CD4-positive, alpha-beta T cell (primary cell): ENCODE measurements at regions not wholly inside any gene's neighbourhood (a gene's known extent, or its start where the extent isn't known, plus 50 kb on each side); places are given as distances from the start of the nearest gene placed in this dataset.

Source experiments
- ATAC-seq: fragments of 200-7000 bp; cut with Tn5 transposase; one replicate; pipeline ENCODE4 v1.10.0; 2022; ENCODE audit warnings: mild to moderate bottlenecking; ENCODE audit not compliant: poor library complexity
- CTCF ChIA-PET: fragments of 350-600 bp; sonication (Branson Sonifier 250); formaldehyde crosslinking; loops from one replicate; lab custom pipeline; 2021; ENCODE audit warnings: antibody characterized with exemption, inconsistent platforms; lab: Charles Lee
- POLR2A ChIA-PET: fragments of 350-600 bp; sonication (Branson Sonifier 250); formaldehyde crosslinking; loops from one replicate; lab custom pipeline; 2021; ENCODE audit warnings: antibody characterized with exemption, inconsistent platforms; lab: Charles Lee
- DNase-seq, 14 experiments: peaks; one replicate each; pipeline ENCODE4 v3.0.0-alpha.2; 2013 to 2020; ENCODE audit warnings: mixed read lengths in 2 of 14
- H3K27ac ChIP-seq, 2 donors: one replicate each; pipeline versions ENCODE4 v1.5.1 to v1.7.0; 2013; ENCODE audit warnings: low read length in 2 of 2, low read depth in 1 of 2, mild to moderate bottlenecking in 1 of 2
- H3K27me3 ChIP-seq, 2 experiments: 1 replicate in 1 of 2; 2 replicates in 1 of 2; pipeline versions ENCODE4 v1.6.1 to v1.7.0; 2013; ENCODE audit warnings: low read length in 2 of 2, control low read depth in 1 of 2, mild to moderate bottlenecking in 1 of 2, moderate library complexity in 1 of 2; ENCODE audit not compliant: insufficient read depth in 2 of 2, control insufficient read depth in 1 of 2
- H3K36me3 ChIP-seq: one replicate; pipeline ENCODE4 v1.6.1; 2013; ENCODE audit warnings: low read length, control low read depth; ENCODE audit not compliant: insufficient read depth
- H3K4me1 ChIP-seq: one replicate; pipeline ENCODE4 v1.6.1; 2013; ENCODE audit warnings: low read length, control low read depth; ENCODE audit not compliant: insufficient read depth
- H3K4me3 ChIP-seq: one replicate; pipeline ENCODE4 v1.5.1; 2013; ENCODE audit warnings: mild to moderate bottlenecking, low read length, moderate library complexity
- H3K9me3 ChIP-seq, 2 experiments: 1 replicate in 1 of 2; 2 replicates in 1 of 2; pipeline versions ENCODE4 v1.6.1 to v1.7.0; 2013; ENCODE audit warnings: low read length in 2 of 2, mild to moderate bottlenecking in 2 of 2, control low read depth in 1 of 2, moderate library complexity in 1 of 2; ENCODE audit not compliant: control insufficient read depth in 1 of 2, insufficient read depth in 1 of 2
- H3K27ac Mint-ChIP-seq: one replicate; pipeline ENCODE4 v1.8.0; 2020; ENCODE audit warnings: mixed read lengths
- H3K27me3 Mint-ChIP-seq: one replicate; pipeline ENCODE4 v1.8.0; 2021; ENCODE audit warnings: mixed read lengths
- H3K36me3 Mint-ChIP-seq: one replicate; pipeline ENCODE4 v1.8.0; 2021; ENCODE audit warnings: low read depth, mixed read lengths
- H3K4me1 Mint-ChIP-seq: one replicate; pipeline ENCODE4 v1.8.0; 2021; ENCODE audit warnings: low read depth, mixed read lengths
- H3K4me3 Mint-ChIP-seq: one replicate; pipeline ENCODE4 v1.8.0; 2020; ENCODE audit warnings: mild to moderate bottlenecking, mixed read lengths
- H3K9me3 Mint-ChIP-seq: one replicate; pipeline ENCODE4 v1.8.0; 2020; ENCODE audit warnings: mixed read lengths
- CTCF ChIP-seq: fragments of 200-600 bp; IDR thresholded peaks from one replicate; pipeline ENCODE4 v1.8.0; 2022; ENCODE audit warnings: antibody characterized with exemption, mild to moderate bottlenecking
- intact Hi-C, 2 experiments: fragments of 100-400 bp; cut with DNase I in 1 of 2; cut with micrococcal nuclease in 1 of 2; formaldehyde crosslinking; loops; one replicate each; pipeline versions ENCODE4 v1.15.1 to v1.9.0; 2023 to 2025; cut with DNase I, micrococcal nuclease

DNA sequence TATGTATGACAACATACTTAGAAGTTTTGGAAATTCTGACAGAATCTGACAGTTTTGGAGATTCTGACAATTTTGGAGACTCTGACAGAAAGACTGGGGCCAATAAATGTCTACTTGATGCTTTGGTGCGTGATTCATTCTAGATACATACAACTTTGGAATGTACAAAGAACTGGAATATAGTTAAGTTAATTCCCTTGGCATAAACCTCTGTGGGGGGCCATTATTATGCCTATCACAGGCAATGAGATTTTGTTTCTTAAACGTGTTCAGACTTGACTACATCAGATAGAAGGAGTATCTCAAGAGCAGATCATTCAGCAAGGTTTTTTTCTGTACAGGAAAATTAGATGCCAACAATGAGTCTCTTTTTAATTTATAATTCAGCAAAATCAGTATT is 617.6 kb upstream of the ZNF717 start:
- POLR2A ChIA-PET = no interaction called here
- H3K9me3 Mint-ChIP-seq = peaks cover 9% of the 10 kb centered on the region

GRCh38 chr3:76403556-76403955 is 618.2 kb upstream of the ZNF717 start:
- intact Hi-C loops = no loop called here
- H3K27me3 ChIP-seq = no peaks in the 10 kb centered on the region
- POLR2A ChIA-PET = no interaction called here

More for the DNA sequence above, 617.6 kb upstream of the ZNF717 start:
- DNase-seq (no peak), ATAC-seq (no peak)
- no peak overlapping the region for H3K27ac ChIP-seq
- intact Hi-C loops = no loop called here
- Mint-ChIP-seq H3K36me3 (no peaks in the 10 kb centered on the region), H3K27ac (no peak overlapping the region), H3K27me3 (no peaks in the 10 kb centered on the region), H3K4me3 (no peak overlapping the region), H3K4me1 (no peaks in the 10 kb centered on the region)
- H3K4me3 ChIP-seq = no peak overlapping the region
- no peak for TF ChIP-seq CTCF
- CTCF ChIA-PET = no interaction called here
- H3K36me3 ChIP-seq = no peaks in the 10 kb centered on the region
- H3K27me3 ChIP-seq = no peaks in the 10 kb centered on the region
- H3K4me1 ChIP-seq = no peaks in the 10 kb centered on the region
- no peaks in the 10 kb centered on the region for H3K9me3 ChIP-seq

GRCh38 chr3:76405196-76405595 is 619.8 kb upstream of the ZNF717 start:
- DNase-seq (no peak), ATAC-seq (no peak)
- H3K27me3 Mint-ChIP-seq = no peaks in the 10 kb centered on the region
- H3K4me1 Mint-ChIP-seq = no peaks in the 10 kb centered on the region
- TF ChIP-seq CTCF = no peak
- H3K9me3 Mint-ChIP-seq = peaks cover 9% of the 10 kb centered on the region
- Histone ChIP-seq H3K9me3 (no peaks in the 10 kb centered on the region), H3K27ac (no peak overlapping the region), H3K4me1 (no peaks in the 10 kb centered on the region), H3K36me3 (no peaks in the 10 kb centered on the region), H3K4me3 (no peak overlapping the region), H3K27me3 (no peaks in the 10 kb centered on the region)
- CTCF ChIA-PET = no interaction called here
- no peak overlapping the region for H3K27ac Mint-ChIP-seq
- intact Hi-C loops = no loop called here
- no peaks in the 10 kb centered on the region for H3K36me3 Mint-ChIP-seq
- H3K4me3 Mint-ChIP-seq = no peak overlapping the region
- POLR2A ChIA-PET = no interaction called here

More at GRCh38 chr3:76403556-76403955, 618.2 kb upstream of the ZNF717 start:
- no peak overlapping the region for H3K4me3 ChIP-seq
- CTCF ChIA-PET = no interaction called here
- Mint-ChIP-seq H3K4me1 (no peaks in the 10 kb centered on the region), H3K9me3 (peaks cover 9% of the 10 kb centered on the region), H3K27ac (no peak overlapping the region), H3K4me3 (no peak overlapping the region), H3K36me3 (no peaks in the 10 kb centered on the region), H3K27me3 (no peaks in the 10 kb centered on the region)
- ATAC-seq (no peak), DNase-seq (no peak)
- H3K9me3 ChIP-seq = no peaks in the 10 kb centered on the region
- H3K27ac ChIP-seq = no peak overlapping the region
- no peak for TF ChIP-seq CTCF
- H3K36me3 ChIP-seq = no peaks in the 10 kb centered on the region
- no peaks in the 10 kb centered on the region for H3K4me1 ChIP-seq
